GM06990 (cell line): ENCODE measurements at regions not wholly inside any gene's neighbourhood (a gene's known extent, or its start where the extent isn't known, plus 50 kb on each side); places are given as distances from the start of the nearest gene placed in this dataset.
"Not testable (repeated sequence)": the region's sequence is repeated elsewhere in the genome, so short reads cannot be mapped to it uniquely, and the experiment has no call there.

Source experiments
- DNase-seq: peaks from one replicate; pipeline ENCODE4 v3.0.0-alpha.2; 2011; ENCODE audit not compliant: insufficient read length; ENCODE audit errors: extremely low read depth
- H3K27me3 ChIP-seq: replicated peaks from 2 replicates; pipeline ENCODE4 v1.6.0; 2011; ENCODE audit warnings: low read length; ENCODE audit not compliant: control insufficient read depth, insufficient read depth
- H3K36me3 ChIP-seq: 2 replicates; pipeline ENCODE4 v1.5.1; 2011; ENCODE audit warnings: low read length; ENCODE audit not compliant: control insufficient read depth, insufficient read depth
- H3K4me3 ChIP-seq: replicated peaks from 2 replicates; pipeline ENCODE4 v1.5.1; 2011; ENCODE audit warnings: low read depth, mild to moderate bottlenecking, control low read depth, low read length
- TF ChIP-seq, protein P1 (sequence below): IDR thresholded peaks from 2 replicates; pipeline ENCODE4 v1.5.1; 2011; ENCODE audit warnings: low read length, control low read depth, mild to moderate bottlenecking, inconsistent platforms; ENCODE audit not compliant: insufficient read depth, poor library complexity, severe bottlenecking

DNA sequence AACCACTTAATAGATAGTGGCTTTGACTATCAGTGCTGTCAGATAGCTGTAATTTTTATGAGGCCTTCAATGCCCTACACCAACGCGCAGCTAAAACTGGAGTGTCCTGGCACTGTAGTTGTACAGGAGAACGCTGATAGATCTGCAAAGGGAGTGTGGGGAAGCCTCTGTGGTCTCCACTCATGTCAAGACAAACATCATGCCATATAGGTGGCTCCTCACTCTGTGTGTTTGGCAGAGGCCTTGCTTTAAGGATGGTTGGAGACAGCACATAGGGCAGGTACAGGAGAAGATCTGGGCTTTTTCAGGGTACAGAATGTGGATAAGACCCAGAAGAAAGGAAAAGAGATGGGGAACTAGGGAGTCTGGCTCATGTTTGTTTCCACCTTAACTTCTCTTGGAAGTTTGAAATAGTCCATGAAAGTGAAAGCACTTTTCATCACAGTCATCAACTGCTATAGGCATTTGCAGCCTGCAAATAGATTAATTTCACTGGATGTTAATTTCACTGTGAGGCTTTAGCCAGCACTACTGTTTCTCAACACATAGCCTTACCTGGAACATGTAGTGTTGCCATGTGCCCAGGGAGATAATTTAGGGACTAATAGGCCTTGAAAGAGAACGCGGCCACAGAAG is 425.8 kb upstream of the TBL1XR1 start:
- no peak for DNase-seq
- H3K27me3 ChIP-seq = no peaks in the 10 kb centered on the region
- H3K4me3 ChIP-seq = no peak overlapping the region
- TF ChIP-seq, protein P1, sequence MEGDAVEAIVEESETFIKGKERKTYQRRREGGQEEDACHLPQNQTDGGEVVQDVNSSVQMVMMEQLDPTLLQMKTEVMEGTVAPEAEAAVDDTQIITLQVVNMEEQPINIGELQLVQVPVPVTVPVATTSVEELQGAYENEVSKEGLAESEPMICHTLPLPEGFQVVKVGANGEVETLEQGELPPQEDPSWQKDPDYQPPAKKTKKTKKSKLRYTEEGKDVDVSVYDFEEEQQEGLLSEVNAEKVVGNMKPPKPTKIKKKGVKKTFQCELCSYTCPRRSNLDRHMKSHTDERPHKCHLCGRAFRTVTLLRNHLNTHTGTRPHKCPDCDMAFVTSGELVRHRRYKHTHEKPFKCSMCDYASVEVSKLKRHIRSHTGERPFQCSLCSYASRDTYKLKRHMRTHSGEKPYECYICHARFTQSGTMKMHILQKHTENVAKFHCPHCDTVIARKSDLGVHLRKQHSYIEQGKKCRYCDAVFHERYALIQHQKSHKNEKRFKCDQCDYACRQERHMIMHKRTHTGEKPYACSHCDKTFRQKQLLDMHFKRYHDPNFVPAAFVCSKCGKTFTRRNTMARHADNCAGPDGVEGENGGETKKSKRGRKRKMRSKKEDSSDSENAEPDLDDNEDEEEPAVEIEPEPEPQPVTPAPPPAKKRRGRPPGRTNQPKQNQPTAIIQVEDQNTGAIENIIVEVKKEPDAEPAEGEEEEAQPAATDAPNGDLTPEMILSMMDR = no peak
- H3K36me3 ChIP-seq = no peaks in the 10 kb centered on the region

DNA sequence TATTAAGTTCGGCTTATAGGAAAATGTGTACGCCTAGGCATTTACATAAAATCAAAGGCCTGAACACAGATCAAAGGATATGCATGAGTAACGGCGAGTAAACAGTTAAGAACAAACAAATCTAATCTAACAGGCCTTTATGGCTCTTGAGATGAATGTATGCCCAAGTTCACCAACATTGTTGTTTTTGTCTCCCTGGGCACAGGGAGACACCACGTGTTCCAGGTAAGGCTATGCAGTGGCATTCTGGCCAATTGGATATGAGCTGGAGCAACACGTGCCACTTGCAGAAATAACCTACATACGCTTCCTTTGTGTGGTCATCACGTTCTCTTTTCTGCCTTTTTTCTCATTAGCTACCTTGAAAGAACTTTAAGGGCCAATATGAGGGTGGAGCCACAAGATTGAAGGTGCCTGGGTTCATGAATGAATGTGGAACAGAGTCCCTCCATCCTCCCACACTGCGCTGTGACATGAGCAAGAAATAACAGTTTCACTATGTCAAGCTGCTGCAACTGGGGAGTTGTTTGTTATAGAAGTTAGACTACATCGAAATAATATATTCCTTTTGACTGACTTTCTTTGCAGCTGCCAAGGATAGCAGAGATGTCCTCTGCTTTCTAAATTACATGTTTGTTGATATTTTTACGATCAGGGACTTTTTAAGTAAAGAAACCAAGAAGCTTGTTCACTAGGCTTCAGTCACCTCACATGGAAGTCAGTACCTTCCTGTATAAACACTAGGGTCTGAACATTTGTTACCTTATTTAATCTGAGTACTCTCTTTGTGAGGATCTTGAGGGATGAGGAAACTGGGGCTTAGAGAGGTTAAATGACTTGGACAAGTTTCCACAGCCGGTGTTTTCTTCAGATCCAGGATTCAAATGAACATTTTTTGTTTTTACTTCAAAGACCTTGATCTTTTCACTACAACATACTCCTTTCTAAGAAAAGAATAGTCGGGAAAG is 427.5 kb upstream of the TBL1XR1 start:
- H3K36me3 ChIP-seq = no peaks in the 10 kb centered on the region
- no peak overlapping the region for H3K4me3 ChIP-seq
- TF ChIP-seq, protein P1 = no peak
- no peak for DNase-seq
- no peaks in the 10 kb centered on the region for H3K27me3 ChIP-seq

DNA sequence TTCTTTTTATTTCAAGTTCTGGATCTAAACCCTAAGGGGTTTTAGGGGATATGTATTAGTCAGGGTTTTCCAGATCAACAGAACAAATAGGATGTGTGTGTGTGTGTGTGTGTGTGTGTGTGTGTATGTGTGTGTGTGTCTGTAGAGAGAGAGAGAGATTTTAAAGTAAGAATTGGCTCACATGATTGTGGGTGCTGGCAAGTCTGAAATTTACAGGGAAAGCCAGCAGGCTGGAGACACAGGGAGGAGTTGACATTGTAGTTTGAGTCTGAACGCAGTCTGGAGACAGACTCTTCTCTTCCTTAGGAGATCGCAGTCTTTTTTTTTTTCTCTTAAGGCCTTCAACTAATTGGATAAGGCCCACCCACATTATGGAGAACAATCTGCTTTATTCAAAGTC is 428.8 kb upstream of the TBL1XR1 start:
- Histone ChIP-seq H3K27me3 (no peaks in the 10 kb centered on the region), H3K4me3 (no peak overlapping the region), H3K36me3 (no peaks in the 10 kb centered on the region)
- DNase-seq = no peak
- TF ChIP-seq, protein P1 = no peak

DNA sequence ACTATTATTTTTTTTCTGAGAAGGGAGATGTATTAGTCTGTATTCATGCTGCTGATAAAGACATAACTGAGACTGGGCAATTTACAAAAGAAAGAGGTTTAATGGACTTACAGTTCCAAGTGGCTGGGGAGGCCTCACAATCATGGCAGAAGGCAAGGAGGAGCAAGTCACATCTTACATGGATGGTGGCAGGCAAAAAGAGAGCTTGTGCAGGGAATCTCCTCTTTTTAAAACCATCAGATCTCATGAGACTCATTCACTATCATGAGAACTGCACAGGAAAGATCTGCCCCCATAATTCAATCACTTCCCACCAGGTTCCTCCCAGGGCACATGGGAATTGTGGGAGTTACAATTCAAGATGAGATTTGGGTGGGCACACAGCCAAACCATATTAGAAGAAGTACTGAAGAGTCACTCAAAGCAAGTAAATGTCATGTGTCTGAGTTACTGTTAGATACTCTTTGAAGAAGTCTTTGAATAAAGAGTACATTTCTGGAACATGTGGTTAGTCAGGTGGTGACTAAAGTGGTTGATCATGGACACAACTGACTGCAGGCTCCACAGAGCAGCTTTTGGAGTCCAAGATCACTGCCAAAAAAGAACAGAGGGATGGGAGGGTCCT is 430.9 kb upstream of the TBL1XR1 start:
- H3K27me3 ChIP-seq, DNase-seq, H3K4me3 ChIP-seq, H3K36me3 ChIP-seq: not testable (repeated sequence)

DNA sequence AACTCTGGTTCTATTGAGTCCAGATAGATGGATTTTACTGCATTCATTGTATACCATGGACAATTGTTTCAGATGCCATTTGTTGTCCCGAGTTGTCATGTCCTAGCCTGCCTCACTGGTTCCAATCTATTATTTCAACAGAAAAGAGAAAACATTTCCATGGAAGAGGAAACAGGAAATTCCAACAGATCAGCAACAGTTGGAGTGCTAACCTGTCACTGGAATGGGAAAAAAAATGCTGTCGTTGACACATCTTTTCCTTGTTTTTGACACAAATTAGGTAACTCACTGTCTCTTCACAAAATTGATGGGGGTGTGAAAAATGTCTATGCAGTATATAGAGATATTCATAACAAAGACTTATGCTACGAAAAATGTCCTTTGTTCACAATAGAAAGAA is 432.0 kb upstream of the TBL1XR1 start:
- Histone ChIP-seq H3K27me3 (no peaks in the 10 kb centered on the region), H3K4me3 (no peak overlapping the region), H3K36me3 (no peaks in the 10 kb centered on the region)
- TF ChIP-seq, protein P1 = no peak
- no peak for DNase-seq

DNA sequence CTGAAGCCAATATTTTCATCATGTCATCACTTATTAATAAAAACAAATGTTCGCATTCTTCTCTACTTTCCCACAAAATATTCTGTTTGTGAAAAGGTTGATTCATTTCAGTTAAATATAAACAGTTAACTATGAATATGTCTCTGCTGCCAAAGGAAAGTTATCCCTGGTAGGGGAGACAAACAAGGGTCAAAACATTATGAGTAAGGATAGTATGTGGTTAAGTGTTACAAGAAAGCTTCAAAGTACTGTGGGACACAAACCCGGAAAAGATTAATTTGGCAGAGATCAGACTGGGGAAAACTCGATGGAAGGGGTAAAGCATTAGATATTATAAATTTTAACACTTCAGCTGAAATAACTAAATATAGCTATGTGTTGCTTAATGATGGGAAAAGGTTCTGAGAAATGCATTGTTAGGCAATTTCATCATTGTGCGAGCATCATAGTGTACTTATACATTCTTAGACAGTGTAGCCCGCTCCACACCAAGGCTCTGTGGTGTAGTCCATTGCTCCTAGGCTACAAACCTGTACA is 436.5 kb upstream of the TBL1XR1 start:
- no peaks in the 10 kb centered on the region for H3K36me3 ChIP-seq
- DNase-seq = no peak
- H3K4me3 ChIP-seq = no peak overlapping the region
- TF ChIP-seq, protein P1 = no peak
- no peaks in the 10 kb centered on the region for H3K27me3 ChIP-seq

DNA sequence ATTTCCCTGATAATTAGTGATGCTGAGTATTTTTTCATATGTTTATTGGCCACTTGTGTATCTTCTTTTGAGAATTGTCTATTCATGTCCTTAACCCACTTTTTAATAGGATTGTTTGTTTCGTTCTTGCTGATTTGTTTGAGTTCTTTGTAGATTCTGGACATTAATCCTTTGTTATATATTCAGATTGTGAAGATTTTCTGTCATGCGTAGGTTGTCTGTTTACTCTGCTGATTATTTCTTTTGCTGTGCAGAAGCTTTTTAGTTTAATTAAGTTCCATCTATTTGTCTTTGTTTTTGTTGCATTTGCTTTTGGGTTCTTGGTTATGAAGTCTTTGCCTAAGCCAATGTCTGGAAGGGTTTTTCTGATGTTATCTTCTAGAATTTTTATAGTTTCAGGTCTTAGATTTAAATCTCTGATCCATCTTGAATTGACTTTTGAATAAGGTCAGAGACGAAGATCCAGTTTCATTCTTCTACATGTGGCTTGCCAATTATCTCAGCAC is 438.4 kb upstream of the TBL1XR1 start:
- not testable (repeated sequence) for H3K36me3 ChIP-seq, H3K27me3 ChIP-seq, DNase-seq, H3K4me3 ChIP-seq
